H1 (cell line): ENCODE measurements at regions not wholly inside any gene's neighbourhood (a gene's known extent, or its start where the extent isn't known, plus 50 kb on each side); places are given as distances from the start of the nearest gene placed in this dataset.

Experiments
- CTCF ChIA-PET: fragments of 300-600 bp; sonication (Branson Sonifier 250); formaldehyde crosslinking; loops from one replicate; lab custom pipeline; 2021; ENCODE audit not compliant: partially characterized antibody; lab: Charles Lee
- POLR2A ChIA-PET: fragments of 300-600 bp; sonication (Branson Sonifier 250); formaldehyde crosslinking; loops from one replicate; lab custom pipeline; 2021; ENCODE audit warnings: inconsistent platforms; ENCODE audit not compliant: partially characterized antibody; lab: Charles Lee
- DNase-seq, 2 experiments: peaks; one replicate each; pipeline versions ENCODE4 v3.0.0 to v3.0.0-alpha.2; 2010 to 2022; ENCODE audit warnings: low spot score in 2 of 2, low read depth in 1 of 2, mixed read lengths in 1 of 2
- FAIRE-seq: peaks from 2 replicates; lab custom pipeline; 2011; peaks lifted over from hg19 to GRCh38; lab: Jason Lieb, UNC
- H2AFZ ChIP-seq: 2 replicates; pipeline ENCODE4 v1.8.1; 2012; ENCODE audit warnings: low read length, inconsistent platforms
- H2AK5ac ChIP-seq: 2 replicates; pipeline ENCODE4 v1.6.1; 2013; ENCODE audit warnings: low read depth, low read length
- H2BK120ac ChIP-seq: replicated peaks from 2 replicates; pipeline ENCODE3; 2013; ENCODE audit warnings: low read depth, low read length, inconsistent platforms
- H2BK12ac ChIP-seq: 2 replicates; pipeline ENCODE4 v1.6.1; 2013; ENCODE audit warnings: low read depth, low read length
- H2BK15ac ChIP-seq: 2 replicates; pipeline ENCODE4 v1.6.1; 2013; ENCODE audit warnings: low read length
- H2BK20ac ChIP-seq: 2 replicates; pipeline ENCODE4 v1.6.1; 2013; ENCODE audit warnings: low read length
- H2BK5ac ChIP-seq: 2 replicates; pipeline ENCODE4 v1.6.1; 2013; ENCODE audit warnings: low read depth, low read length
- H3K14ac ChIP-seq: 2 replicates; pipeline ENCODE4 v1.6.1; 2013; ENCODE audit warnings: inconsistent platforms; ENCODE audit not compliant: insufficient read length
- H3K18ac ChIP-seq: 2 replicates; pipeline ENCODE4 v1.6.1; 2013; ENCODE audit warnings: low read length; ENCODE audit errors: extremely low read depth
- H3K23ac ChIP-seq: 2 replicates; pipeline ENCODE4 v1.6.1; 2013; ENCODE audit warnings: inconsistent platforms; ENCODE audit not compliant: insufficient read length
- H3K23me2 ChIP-seq: 2 replicates; pipeline ENCODE4 v1.6.1; 2013; ENCODE audit warnings: low read depth, low read length
- H3K27ac ChIP-seq: 2 replicates; pipeline ENCODE4 v1.6.1; 2011; ENCODE audit warnings: low read depth, low read length, inconsistent platforms
- H3K27me3 ChIP-seq, 4 experiments: replicated peaks in 1 of 4; 1 replicate in 1 of 4; 2 replicates in 3 of 4; pipeline versions ENCODE4 v1.6.1 to v1.8.1; 2011 to 2013; ENCODE audit warnings: low read length in 3 of 4, mild to moderate bottlenecking in 3 of 4, inconsistent platforms in 2 of 4, mixed read lengths in 2 of 4, moderate library complexity in 1 of 4; ENCODE audit not compliant: control insufficient read depth in 3 of 4, insufficient read depth in 3 of 4; ENCODE audit errors: extremely low read depth in 1 of 4
- H3K36me3 ChIP-seq, 4 experiments: 2 replicates each; pipeline versions ENCODE4 v1.6.1 to v1.8.1; 2011 to 2013; ENCODE audit warnings: mild to moderate bottlenecking in 4 of 4, low read length in 3 of 4, moderate library complexity in 2 of 4, control low read depth in 1 of 4, inconsistent platforms in 1 of 4; ENCODE audit not compliant: insufficient read depth in 4 of 4, control insufficient read depth in 2 of 4
- H3K4ac ChIP-seq: replicated peaks from 2 replicates; pipeline ENCODE3; 2013; ENCODE audit warnings: low read length, low read depth, mixed read lengths, inconsistent platforms; ENCODE audit not compliant: insufficient read length
- H3K4me1 ChIP-seq, 4 experiments: replicated peaks in 1 of 4; 1 replicate in 1 of 4; 2 replicates in 3 of 4; pipeline versions ENCODE4 v1.6.1 to v1.8.1; 2011 to 2013; ENCODE audit warnings: low read length in 3 of 4, inconsistent platforms in 2 of 4, mixed read lengths in 1 of 4; ENCODE audit not compliant: insufficient read depth in 4 of 4, control insufficient read depth in 3 of 4
- H3K4me2 ChIP-seq, 2 experiments: 2 replicates each; pipeline versions ENCODE4 v1.6.1 to v1.8.1; 2011 to 2013; ENCODE audit warnings: low read depth in 2 of 2, low read length in 2 of 2, control low read depth in 1 of 2, inconsistent platforms in 1 of 2, mild to moderate bottlenecking in 1 of 2; ENCODE audit not compliant: insufficient read depth in 1 of 2
- H3K4me3 ChIP-seq, 4 experiments: fragments of 200-600, 300-600 bp in 1 of 4; sonication (generic), shearing (Covaris generic), sonication (Bioruptor Twin) in 1 of 4; 2 replicates each; pipeline versions ENCODE4 v1.5.1 to v1.8.1; 2011 to 2016; ENCODE audit warnings: low read length in 4 of 4, low read depth in 3 of 4, control low read depth in 2 of 4, inconsistent platforms in 2 of 4, mild to moderate bottlenecking in 2 of 4, mixed read lengths in 1 of 4, moderate library complexity in 1 of 4; ENCODE audit not compliant: insufficient read depth in 2 of 4; ENCODE audit errors: extremely low read depth in 1 of 4
- H3K56ac ChIP-seq: replicated peaks from 2 replicates; pipeline ENCODE3; 2013; ENCODE audit warnings: low read depth, mild to moderate bottlenecking, mixed read lengths, low read length, inconsistent platforms; ENCODE audit not compliant: insufficient read length
- H3K79me1 ChIP-seq: 2 replicates; pipeline ENCODE4 v1.6.1; 2013; ENCODE audit warnings: low read depth, low read length, control low read depth
- H3K79me2 ChIP-seq, 2 experiments: 2 replicates each; pipeline versions ENCODE4 v1.6.1 to v1.8.1; 2012 to 2013; ENCODE audit warnings: low read length in 2 of 2, mild to moderate bottlenecking in 2 of 2, inconsistent platforms in 1 of 2; ENCODE audit not compliant: insufficient read depth in 2 of 2, control insufficient read depth in 1 of 2
- H3K9ac ChIP-seq, 4 experiments: replicated peaks in 1 of 4; 1 replicate in 1 of 4; 2 replicates in 3 of 4; pipeline versions ENCODE4 v1.6.1 to v1.8.1; 2011 to 2013; ENCODE audit warnings: low read depth in 3 of 4, low read length in 3 of 4, control low read depth in 2 of 4, mild to moderate bottlenecking in 2 of 4, moderate library complexity in 2 of 4, inconsistent platforms in 1 of 4; ENCODE audit errors: extremely low read depth in 1 of 4
- H3K9me3 ChIP-seq, 2 experiments: 2 replicates each; pipeline versions ENCODE4 v1.6.1 to v1.8.1; 2012 to 2013; ENCODE audit warnings: mild to moderate bottlenecking in 2 of 2, moderate library complexity in 2 of 2, control low read depth in 1 of 2, inconsistent platforms in 1 of 2, low read depth in 1 of 2, low read length in 1 of 2, mixed read lengths in 1 of 2; ENCODE audit not compliant: insufficient read depth in 2 of 2
- H4K20me1 ChIP-seq, 2 experiments: replicated peaks in 1 of 2; 2 replicates each; pipeline versions ENCODE3 to v1.8.1; 2011 to 2013; ENCODE audit warnings: inconsistent platforms in 2 of 2, low read length in 2 of 2, mild to moderate bottlenecking in 1 of 2; ENCODE audit not compliant: insufficient read depth in 2 of 2, control insufficient read depth in 1 of 2
- H4K5ac ChIP-seq: 2 replicates; pipeline ENCODE4 v1.6.1; 2013; ENCODE audit warnings: low read length, low read depth, mixed read lengths, inconsistent platforms; ENCODE audit not compliant: insufficient read length
- H4K8ac ChIP-seq: 2 replicates; pipeline ENCODE4 v1.8.0; 2013; ENCODE audit warnings: mild to moderate bottlenecking, moderate library complexity, low read length, inconsistent platforms; ENCODE audit not compliant: insufficient read depth; ENCODE audit errors: extremely low read depth
- H4K91ac ChIP-seq: replicated peaks from 2 replicates; pipeline ENCODE3; 2013; ENCODE audit warnings: low read length, mixed read lengths, inconsistent platforms; ENCODE audit not compliant: insufficient read length
- BRCA1 ChIP-seq: IDR thresholded peaks from 2 replicates; pipeline ENCODE4 v1.6.1; 2012; ENCODE audit warnings: low read depth, low read length, improper control_type of control experiment
- CHD2 ChIP-seq: IDR thresholded peaks from 2 replicates; pipeline ENCODE4 v1.6.1; 2012; ENCODE audit warnings: low read length, improper control_type of control experiment
- GABPA ChIP-seq: IDR thresholded peaks from 2 replicates; pipeline ENCODE4 v1.6.1; 2011; ENCODE audit warnings: mild to moderate bottlenecking, low read length, moderate library complexity, borderline replicate concordance; ENCODE audit not compliant: insufficient read depth
- NRF1 ChIP-seq: IDR thresholded peaks from 2 replicates; pipeline ENCODE4 v1.6.1; 2011; ENCODE audit warnings: mild to moderate bottlenecking, low read depth, low read length, improper control_type of control experiment
- POLR2AphosphoS5 ChIP-seq: IDR thresholded peaks from 2 replicates; pipeline ENCODE4 v1.6.1; 2011; ENCODE audit warnings: low read depth, low read length
- SP4 ChIP-seq: IDR thresholded peaks from 2 replicates; pipeline ENCODE4 v1.6.1; 2012; ENCODE audit warnings: low read length, inconsistent platforms
- WGBS, 2 experiments: shearing (Covaris generic) in 1 of 2; methylation state at CpG; one replicate each; pipeline versions ENCODE4 v1.1.6 to v1.1.7; 2013 to 2015; ENCODE audit warnings: low lambda C conversion rate in 2 of 2, mixed read lengths in 2 of 2, inconsistent platforms in 1 of 2, low coverage in 1 of 2, missing lambda C conversion rate in 1 of 2; ENCODE audit not compliant: insufficient replicate concordance in 2 of 2, insufficient coverage in 1 of 2, insufficient read length in 1 of 2; ENCODE audit errors: extremely low coverage in 1 of 2, missing lambda C conversion rate in 1 of 2; 5-methylcytosine and 5-hydroxymethylcytosine counted together

- Histone ChIP-seq H4K91ac (no peak overlapping the region), H3K9me3 (no peaks in the 10 kb centered on the region), H4K8ac (no peak overlapping the region), H3K79me1 (no peaks in the 10 kb centered on the region), H3K23ac (no peak overlapping the region), H3K27ac (no peak overlapping the region), H4K20me1 (no peaks in the 10 kb centered on the region), H2BK5ac (no peak overlapping the region), H3K79me2 (no peaks in the 10 kb centered on the region), H3K4ac (no peak overlapping the region), H3K4me1 (peaks cover 6 to 9% (median 7%) of the 10 kb centered on the region in 4 experiments; a peak in 6 of 7 replicates), H3K4me2 (no peak overlapping the region), H2AFZ (no peak overlapping the region), H2AK5ac (no peak overlapping the region), H3K23me2 (peaks cover 6% of the 10 kb centered on the region; the same call in 1 of the 2 replicates), H3K56ac (no peak overlapping the region), H3K9ac (no peak overlapping the region), H2BK120ac (no peak overlapping the region), H2BK20ac (no peak overlapping the region), H2BK15ac (peak overlapping the region; percentile 92), H2BK12ac (no peak overlapping the region), H3K14ac (no peak overlapping the region), H4K5ac (no peak overlapping the region), H3K27me3 (peaks cover 24 to 65% (median 52%) of the 10 kb centered on the region in 4 experiments), H3K18ac (no peak overlapping the region), H3K36me3 (no peaks in the 10 kb centered on the region), H3K4me3 (no peak overlapping the region)
- ChIA-PET POLR2A (interaction anchor here (1.0 kb wide), 2 partner anchors 11 to 253 kb away, joined by 3 to 4 read pairs; no protein-coding TSS in a partner anchor), CTCF (interaction anchor here (0.6 to 19.2 kb wide), 13 partner anchors 9 to 276 kb away, joined by 3 to 417 read pairs (median 4); no protein-coding TSS in a partner anchor)
- WGBS, 2 experiments: 81% methylated on average over 4 of the region's 4 CpGs; no CpG with 5 or more reads in 1 of the 2 experiments
- no peak for DNase-seq
- FAIRE-seq: no peak
- TF ChIP-seq SP4: no peak
- TF ChIP-seq GABPA: no peak
- no peak for TF ChIP-seq BRCA1
- TF ChIP-seq CHD2: no peak
- no peak for TF ChIP-seq POLR2AphosphoS5
- no peak for TF ChIP-seq NRF1
Observed at GRCh38 chr10:101295261-101295660, 58.7 kb upstream of the BTRC start.
